Esophagus squamous epithelium (tissue), 4 donors: ENCODE measurements at regions not wholly inside any gene's neighbourhood (a gene's known extent, or its start where the extent isn't known, plus 50 kb on each side); places are given as distances from the start of the nearest gene placed in this dataset.

Experiments used
- POLR2A ChIP-seq, 4 donors: fragments of 450-650 bp; IDR thresholded peaks; one replicate each; pipeline ENCODE4 v1.6.1; 2017; ENCODE audit warnings: antibody characterized with exemption in 4 of 4, mild to moderate bottlenecking in 4 of 4, moderate library complexity in 3 of 4
- TF ChIP-seq, protein P1 (sequence below), 6 experiments: fragments of 450-650 bp in 4 of 6; fragments of 200-600 bp in 2 of 6; sonication (generic) in 2 of 6; IDR thresholded peaks; one replicate each; pipeline ENCODE4 v1.5.1; 2016 to 2019; ENCODE audit warnings: antibody characterized with exemption in 6 of 6, mild to moderate bottlenecking in 4 of 6, moderate library complexity in 4 of 6

DNA sequence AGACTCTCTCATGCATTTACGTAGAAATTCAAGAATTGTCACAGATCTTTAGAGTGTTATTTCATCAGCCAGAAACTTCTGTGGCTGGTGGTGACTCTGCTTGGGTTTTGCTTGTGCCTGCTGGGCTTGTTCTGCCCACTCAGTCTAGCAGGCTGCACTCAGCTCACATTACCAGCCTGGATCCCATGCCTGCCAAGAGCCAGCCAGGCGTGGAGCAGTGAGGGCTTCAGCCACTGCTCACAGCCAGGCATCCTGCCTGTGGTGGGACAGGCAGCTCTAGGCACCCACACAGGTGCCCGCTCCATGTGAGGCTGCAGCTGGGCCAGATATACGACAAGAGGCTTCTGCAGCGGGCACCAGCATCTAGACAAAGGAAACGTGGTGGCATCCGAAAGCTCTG is 1213.3 kb upstream of the RAG2 start:
- TF ChIP-seq, protein P1, sequence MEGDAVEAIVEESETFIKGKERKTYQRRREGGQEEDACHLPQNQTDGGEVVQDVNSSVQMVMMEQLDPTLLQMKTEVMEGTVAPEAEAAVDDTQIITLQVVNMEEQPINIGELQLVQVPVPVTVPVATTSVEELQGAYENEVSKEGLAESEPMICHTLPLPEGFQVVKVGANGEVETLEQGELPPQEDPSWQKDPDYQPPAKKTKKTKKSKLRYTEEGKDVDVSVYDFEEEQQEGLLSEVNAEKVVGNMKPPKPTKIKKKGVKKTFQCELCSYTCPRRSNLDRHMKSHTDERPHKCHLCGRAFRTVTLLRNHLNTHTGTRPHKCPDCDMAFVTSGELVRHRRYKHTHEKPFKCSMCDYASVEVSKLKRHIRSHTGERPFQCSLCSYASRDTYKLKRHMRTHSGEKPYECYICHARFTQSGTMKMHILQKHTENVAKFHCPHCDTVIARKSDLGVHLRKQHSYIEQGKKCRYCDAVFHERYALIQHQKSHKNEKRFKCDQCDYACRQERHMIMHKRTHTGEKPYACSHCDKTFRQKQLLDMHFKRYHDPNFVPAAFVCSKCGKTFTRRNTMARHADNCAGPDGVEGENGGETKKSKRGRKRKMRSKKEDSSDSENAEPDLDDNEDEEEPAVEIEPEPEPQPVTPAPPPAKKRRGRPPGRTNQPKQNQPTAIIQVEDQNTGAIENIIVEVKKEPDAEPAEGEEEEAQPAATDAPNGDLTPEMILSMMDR (IDR thresholded peaks at IDR 0.05): no peak
- no peak for TF ChIP-seq POLR2A (IDR thresholded peaks at IDR 0.05)
